GM18499 (cell line): ENCODE measurements at regions not wholly inside any gene's neighbourhood (a gene's known extent, or its start where the extent isn't known, plus 50 kb on each side); places are given as distances from the start of the nearest gene placed in this dataset.
"Not testable (repeated sequence)": the region's sequence is repeated elsewhere in the genome, so short reads cannot be mapped to it uniquely, and the experiment has no call there.

Experiments used
- ATAC-seq: cut with Tn5 transposase; IDR thresholded peaks from one replicate; pipeline ENCODE4 v1.9.1; 2021; ENCODE audit warnings: moderate number of reproducible peaks; ENCODE audit not compliant: insufficient read depth, unreplicated experiment

- no peak for ATAC-seq
These were observed 548.9 kb downstream of the PYDC2 start for GRCh38 chr3:192009903-192010302.

- ATAC-seq, result no peak
These were observed 549.5 kb downstream of the PYDC2 start for GRCh38 chr3:192010490-192010889.

DNA sequence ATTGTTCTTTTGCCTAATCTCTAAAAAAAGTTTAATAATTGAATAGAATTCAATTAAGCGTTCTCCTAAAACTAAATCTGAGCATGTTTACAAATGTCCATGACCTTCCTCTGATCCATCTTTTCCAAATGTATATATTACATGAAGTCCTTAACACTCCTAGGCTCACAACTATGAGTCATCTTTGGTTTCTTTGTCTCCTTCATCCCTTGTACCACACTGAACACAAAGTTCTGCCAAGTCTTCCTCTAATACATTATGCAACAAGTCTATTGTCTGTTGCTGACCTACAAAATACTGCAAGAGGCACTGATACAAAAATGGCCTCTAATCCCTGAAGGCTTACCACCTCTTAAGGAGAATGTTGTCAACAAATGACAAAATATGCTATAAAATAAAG, 550.2 kb downstream of the PYDC2 start:
- no peak for ATAC-seq

- ATAC-seq, result no peak
These were observed 552.1 kb downstream of the PYDC2 start for GRCh38 chr3:192013110-192013509.

- no peak for ATAC-seq
These were observed 561.4 kb downstream of the PYDC2 start for GRCh38 chr3:192022412-192022811.

DNA sequence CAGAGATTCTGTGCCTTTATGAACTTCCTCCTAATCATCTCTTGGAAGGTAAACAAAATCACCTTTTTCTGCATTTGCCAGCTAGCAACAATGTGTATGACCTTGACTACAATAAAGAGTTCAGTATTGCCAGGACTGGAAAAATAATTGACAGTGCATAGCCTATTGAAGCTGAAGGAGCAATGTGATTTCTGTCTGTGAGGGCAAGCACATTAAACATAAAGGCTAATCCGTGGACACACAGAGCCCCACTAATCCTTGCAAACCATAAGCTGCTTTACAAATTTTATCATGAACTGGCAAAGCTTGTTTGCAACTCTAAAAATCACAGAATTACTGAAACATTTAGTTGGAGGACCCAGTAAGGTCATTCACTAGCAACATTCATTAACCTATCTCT, 563.8 kb downstream of the PYDC2 start:
- no peak for ATAC-seq

DNA sequence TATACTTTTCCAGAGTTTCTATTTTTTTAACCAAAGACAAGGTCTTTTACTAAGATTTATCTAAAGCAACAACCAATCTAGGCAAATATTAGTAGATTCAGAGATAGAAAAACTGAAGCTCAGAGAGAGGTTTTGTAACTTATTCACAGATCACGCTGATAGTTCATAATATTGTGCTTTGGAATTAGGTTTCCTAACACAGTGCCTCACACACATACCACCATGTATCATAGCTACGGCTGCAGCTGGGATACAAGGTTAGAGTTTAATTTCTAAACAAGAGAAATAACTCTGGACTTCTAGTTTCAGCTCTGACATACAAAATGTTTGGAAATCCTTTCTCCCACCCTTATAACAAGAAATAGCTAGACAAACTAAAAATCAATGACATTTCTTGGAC, 565.7 kb downstream of the PYDC2 start:
- no peak for ATAC-seq

DNA sequence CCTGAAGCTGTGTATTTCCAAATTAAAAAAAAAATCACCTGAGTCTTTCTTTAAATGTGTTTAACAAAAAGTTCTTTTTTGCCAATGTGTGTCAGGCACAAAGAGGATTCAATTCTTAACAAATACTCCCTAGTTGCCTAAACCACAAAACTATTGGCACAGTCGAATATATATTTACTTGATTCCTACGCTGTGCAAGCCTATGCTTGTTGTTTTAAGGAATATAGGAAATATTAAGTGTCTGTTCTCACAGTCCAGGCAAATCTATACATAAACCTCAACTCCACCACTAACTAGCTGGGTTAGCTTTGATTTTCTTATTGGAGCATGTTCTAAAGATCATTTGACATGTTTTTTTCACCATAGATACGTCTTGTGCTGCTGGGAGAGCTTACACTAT, 571.0 kb downstream of the PYDC2 start:
- no peak for ATAC-seq

DNA sequence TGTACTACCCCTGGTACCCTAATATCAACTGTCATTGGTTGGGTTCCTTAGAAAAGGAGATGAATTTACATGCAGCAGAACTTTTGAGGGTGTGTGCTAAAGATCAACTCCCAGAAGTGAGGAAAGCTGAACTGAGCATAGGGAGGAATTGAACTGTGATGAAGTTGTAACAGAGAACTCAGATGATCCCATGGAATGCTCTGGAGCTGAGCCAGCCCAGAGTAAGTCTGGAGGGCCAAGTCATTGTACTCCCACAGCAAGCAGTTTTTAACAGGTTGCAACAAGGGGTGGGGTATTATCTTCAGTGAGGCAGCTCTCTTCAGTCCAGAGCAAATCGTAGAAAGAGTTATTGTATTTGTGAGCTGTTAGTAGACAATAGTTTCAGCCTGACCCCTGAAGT, 572.3 kb downstream of the PYDC2 start:
- no peak for ATAC-seq

DNA sequence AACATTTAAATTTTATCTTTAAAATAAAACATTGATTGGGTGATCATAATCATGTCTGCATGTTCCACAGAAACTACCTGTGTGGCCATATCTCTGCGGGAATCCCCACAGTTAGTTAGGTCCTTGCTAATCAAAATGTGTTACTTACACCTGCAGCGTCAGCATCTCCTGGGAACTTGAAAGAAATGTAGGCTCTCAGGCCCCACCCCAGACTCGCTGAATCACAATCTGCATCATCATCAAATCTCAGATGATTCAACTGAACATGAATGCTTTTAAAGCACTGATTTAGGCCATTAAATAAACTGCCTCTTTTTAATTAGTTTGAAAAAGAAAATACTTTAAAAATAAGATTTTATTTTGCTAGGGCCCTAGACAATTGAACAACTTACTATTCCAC, 577.8 kb downstream of the PYDC2 start:
- no peak for ATAC-seq

DNA sequence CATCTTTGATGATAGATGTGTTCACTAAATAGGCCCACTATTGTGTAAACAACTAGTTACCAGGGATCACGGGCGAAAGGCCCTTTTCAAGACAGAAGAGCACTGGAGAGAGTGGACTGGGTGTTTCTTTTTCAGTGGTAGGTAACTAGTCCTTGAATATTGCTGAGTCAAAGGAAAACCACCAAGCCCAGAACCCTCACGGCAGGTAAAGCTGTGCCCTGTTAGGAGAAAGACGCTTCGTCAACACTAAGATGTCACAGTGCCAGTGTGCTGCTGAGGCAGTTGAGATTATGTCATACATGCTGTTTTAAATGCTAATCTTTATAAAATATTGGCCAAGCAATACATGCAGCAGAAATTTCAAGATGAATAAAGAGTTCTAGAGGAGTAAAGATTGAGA, 578.6 kb downstream of the PYDC2 start:
- no peak for ATAC-seq

- ATAC-seq, result no peak
These were observed 579.5 kb downstream of the PYDC2 start for GRCh38 chr3:192040282-192041043.

DNA sequence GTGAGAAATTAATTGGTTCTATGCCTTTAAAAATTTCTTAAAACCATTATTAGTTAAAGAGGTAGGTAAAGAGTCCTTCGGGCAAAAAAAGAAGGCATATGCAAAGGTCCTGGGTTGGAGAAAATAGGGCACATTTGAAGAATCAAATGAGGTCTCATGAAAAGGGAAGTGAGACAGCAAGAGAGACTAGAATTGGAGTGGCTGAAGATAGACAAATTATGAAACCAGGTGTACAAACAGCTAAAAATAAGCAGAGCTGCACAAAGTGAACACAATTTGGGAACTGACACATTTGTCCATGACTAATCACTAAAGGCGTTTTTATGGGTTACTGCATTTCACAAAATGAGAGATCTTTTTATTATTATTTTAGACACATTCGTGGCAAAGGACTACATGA, 581.2 kb downstream of the PYDC2 start:
- ATAC-seq, result peak; percentile 99

GRCh38 chr3:192054881-192055280, 593.9 kb downstream of the PYDC2 start:
- ATAC-seq, result no peak

DNA sequence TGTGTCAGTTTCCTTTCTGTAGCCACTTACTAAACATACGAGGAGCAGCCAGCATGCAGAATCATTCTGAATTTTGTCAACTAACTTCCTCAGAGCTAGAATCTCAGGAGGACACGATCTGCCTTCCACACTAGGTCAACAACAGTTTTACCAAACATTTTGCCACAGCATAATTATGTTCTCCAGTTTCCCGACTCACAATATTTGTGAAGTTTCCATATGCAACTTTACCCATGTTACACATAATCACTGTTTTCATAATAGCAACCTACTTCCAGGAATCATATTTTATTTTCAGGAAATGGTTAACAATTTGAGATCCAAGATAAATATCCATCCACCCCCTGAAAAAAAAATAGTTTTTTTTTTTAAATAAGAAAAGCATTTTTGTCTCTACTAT, 595.0 kb downstream of the PYDC2 start:
- no peak for ATAC-seq

DNA sequence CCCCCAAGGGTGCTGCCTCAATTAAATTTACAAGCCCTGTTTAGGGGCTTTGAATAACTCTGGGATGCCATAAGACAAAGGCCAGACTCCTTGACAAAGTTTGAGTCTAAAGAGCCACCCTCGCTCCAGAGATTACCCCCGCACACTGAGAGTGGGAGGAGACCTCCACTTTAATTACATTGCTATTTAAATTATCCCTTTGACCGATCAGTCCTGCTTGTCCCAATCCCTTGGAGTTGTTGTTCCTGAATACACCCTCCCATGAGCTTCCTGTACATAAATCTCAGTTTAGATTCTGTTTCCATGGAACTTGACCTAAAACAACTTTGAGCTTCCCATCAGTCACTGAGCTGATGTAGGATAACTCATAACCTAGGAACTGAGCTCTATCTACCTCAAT, 596.3 kb downstream of the PYDC2 start:
- no peak for ATAC-seq

DNA sequence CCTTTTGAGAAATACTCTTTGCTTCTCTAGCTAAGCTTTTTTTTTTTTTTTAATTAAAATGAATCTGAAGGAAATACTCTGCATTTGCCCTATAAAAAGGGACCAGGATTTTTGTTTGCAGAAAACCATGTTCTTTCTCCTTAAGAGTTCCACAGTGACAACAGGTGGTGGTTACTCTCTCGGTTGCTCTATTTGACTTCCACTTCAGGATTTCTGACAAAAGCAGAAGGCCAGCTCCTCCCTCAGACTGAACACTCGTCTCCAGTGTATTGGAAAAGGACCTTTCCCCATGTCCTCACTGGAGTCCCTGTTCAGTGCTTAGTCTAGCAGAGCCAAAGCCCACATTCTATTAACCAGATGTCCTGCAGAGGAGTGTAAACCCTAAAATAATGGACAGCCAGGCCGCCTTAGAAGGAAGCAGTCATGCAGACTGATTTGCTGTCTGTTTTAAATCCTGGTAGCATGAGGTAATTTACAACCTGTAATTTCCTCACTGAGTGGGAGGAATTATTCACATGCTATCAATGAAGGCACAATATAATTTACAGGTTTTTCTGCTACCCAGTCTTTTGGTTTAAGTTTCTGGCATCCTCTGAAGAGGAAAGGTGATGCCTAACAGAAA, 599.3 kb downstream of the PYDC2 start:
- no peak for ATAC-seq

GRCh38 chr3:192061426-192061825, 600.5 kb downstream of the PYDC2 start:
- no peak for ATAC-seq

DNA sequence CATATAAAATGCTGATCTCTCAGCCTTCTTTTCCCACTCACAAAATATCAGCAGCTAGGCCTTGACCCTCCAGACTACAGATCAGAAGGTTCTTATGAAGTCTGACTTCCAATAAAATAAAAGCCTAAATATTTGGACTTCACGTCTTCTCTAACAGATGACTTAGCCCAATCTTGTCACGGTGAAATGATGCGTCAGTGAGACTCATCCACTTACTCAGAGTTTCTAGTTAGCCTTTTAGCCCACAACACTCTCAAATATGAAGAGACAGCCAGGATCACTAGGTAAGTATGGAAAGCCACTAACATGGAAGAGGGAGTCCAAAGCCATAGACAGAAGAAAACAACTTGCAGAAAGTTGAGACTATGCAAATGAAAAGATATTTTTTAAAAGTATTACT, 601.2 kb downstream of the PYDC2 start:
- ATAC-seq, result no peak

DNA sequence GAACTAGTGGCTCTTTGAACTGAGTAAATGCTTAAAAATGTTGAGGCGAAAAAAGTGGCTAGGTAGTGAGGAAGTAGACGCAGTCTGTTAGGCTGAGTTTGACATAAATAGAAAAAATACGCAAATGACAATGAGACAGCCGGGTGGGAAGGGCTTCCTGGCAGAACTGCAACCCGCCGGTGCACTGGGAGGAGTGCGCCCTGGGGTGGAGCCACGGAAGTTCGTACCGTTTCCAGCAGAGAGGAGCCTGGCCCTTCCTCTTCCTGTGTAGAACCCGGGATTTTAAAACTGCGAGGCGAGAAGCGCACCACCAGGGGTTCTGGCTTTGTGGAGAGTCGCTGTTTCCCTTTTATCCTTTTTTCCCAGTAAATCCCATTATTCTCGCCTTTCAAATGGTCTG, 602.6 kb downstream of the PYDC2 start:
- peak; percentile 50 for ATAC-seq

DNA sequence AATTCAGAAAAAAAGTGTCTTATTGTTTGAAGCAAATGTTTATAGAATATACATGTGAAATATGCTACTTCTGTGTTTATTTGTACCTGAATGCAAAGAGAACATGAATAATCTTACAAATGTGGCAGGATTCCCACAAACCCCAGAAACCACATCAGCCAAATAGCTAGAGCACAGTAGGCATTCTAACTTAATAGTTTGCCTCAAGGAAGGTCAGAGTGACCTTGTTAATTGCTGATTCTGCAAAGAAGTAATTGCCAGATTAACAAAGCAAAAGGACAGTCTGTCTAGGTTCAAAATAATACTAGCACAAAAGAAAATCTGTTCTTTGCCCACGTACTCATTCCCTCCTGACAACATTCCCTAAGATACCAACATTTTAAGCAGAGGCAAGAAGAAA, 604.0 kb downstream of the PYDC2 start:
- no peak for ATAC-seq

DNA sequence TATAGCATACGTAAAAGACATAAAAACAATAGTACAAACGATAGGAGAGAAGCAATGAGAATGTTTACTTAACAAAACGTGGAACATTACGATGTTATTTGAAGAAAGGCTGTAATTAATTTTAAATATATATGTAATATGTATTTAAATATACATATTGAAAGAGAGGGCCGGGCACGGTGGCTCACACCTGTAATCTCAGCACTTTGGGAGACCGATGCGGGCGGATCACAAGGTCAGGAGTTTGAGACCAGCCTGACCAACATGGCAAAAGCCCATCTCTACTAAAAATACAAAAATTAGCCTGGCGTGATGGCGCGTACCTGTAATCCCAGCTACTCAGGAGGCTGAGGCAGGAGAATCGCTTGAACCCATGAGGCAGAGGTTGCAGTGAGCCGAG, 605.3 kb downstream of the PYDC2 start:
- ATAC-seq, result not testable (repeated sequence)
